Fibroblast of the aortic adventitia (primary cell): ENCODE measurements at regions not wholly inside any gene's neighbourhood (a gene's known extent, or its start where the extent isn't known, plus 50 kb on each side); places are given as distances from the start of the nearest gene placed in this dataset.

Experiments used
- DNase-seq: peaks from one replicate; pipeline ENCODE4 v3.0.0-alpha.2; 2010; ENCODE audit warnings: low read depth
- H3K4me3 ChIP-seq: 2 replicates; pipeline ENCODE4 v1.5.1; 2011; ENCODE audit warnings: low read depth, mild to moderate bottlenecking, control low read depth, low read length, moderate library complexity
- TF ChIP-seq, protein P1 (sequence below): IDR thresholded peaks from 2 replicates; pipeline ENCODE4 v1.5.1; 2011; ENCODE audit warnings: mild to moderate bottlenecking, low read length, control low read depth, inconsistent platforms; ENCODE audit not compliant: insufficient read depth

DNA sequence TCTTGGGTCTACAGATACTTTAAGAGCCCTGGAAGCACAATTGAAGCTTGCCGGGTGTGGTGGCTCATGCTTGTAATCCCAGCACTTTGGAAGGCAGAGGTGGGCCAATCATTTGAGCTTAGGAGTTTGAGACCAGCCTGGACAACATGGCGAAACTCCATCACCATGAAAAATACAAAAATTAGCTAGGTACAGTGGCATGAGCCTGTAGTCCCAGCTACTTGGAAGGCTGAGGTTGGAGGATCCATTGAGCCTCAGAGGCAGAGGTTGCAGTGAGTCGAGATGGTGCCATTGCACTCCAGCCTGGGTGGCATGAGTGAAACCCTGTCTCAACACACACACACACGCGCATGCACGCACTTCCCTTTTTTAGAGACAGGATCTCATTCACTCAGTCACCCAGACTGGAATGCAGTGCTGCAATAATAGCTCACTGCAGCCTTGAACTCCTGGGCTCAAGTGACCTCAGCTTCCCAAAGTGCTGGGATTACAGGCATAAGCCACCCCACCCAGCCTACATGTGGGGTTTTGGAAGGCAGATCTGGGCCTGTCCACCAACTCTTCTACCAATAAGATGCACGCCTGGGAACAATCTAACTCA, 182.5 kb upstream of the JARID2 start:
- DNase-seq = no peak
- TF ChIP-seq, protein P1, sequence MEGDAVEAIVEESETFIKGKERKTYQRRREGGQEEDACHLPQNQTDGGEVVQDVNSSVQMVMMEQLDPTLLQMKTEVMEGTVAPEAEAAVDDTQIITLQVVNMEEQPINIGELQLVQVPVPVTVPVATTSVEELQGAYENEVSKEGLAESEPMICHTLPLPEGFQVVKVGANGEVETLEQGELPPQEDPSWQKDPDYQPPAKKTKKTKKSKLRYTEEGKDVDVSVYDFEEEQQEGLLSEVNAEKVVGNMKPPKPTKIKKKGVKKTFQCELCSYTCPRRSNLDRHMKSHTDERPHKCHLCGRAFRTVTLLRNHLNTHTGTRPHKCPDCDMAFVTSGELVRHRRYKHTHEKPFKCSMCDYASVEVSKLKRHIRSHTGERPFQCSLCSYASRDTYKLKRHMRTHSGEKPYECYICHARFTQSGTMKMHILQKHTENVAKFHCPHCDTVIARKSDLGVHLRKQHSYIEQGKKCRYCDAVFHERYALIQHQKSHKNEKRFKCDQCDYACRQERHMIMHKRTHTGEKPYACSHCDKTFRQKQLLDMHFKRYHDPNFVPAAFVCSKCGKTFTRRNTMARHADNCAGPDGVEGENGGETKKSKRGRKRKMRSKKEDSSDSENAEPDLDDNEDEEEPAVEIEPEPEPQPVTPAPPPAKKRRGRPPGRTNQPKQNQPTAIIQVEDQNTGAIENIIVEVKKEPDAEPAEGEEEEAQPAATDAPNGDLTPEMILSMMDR = no peak
- no peak overlapping the region for H3K4me3 ChIP-seq

DNA sequence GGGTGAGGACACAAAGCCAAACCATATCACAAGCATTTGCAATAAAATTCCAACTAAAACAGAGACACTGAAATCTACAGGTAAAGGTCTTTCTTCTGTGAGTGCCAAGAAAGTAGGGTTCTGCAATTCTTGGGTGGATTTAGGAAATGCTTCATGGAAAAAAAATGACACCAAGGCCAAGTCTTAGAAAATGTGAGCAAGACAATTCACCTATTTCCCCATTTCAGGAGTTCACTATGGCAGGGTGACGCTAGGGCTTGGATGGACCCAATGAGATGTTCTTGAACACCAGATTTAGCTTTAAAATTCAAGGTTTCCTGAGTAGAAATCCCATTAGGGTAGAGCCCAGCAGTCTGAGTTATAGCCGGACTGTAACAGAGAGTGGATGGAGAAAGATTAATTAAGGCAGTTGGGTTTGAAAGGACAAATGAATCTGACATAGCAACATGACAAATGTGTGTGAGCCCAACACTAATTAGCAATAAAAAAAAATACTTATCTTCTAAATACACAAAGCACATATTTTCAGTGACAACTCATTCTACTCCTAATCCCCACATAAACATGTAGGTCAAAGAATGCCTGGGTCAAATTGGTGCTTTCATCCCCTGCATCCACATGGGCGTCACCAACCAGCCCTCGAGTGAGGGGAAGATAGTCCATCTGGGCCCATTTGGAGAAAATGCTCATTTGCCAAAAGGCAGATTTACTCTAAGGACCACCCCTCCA, 180.4 kb upstream of the JARID2 start:
- TF ChIP-seq, protein P1 = no peak
- DNase-seq = no peak
- H3K4me3 ChIP-seq = no peak overlapping the region

DNA sequence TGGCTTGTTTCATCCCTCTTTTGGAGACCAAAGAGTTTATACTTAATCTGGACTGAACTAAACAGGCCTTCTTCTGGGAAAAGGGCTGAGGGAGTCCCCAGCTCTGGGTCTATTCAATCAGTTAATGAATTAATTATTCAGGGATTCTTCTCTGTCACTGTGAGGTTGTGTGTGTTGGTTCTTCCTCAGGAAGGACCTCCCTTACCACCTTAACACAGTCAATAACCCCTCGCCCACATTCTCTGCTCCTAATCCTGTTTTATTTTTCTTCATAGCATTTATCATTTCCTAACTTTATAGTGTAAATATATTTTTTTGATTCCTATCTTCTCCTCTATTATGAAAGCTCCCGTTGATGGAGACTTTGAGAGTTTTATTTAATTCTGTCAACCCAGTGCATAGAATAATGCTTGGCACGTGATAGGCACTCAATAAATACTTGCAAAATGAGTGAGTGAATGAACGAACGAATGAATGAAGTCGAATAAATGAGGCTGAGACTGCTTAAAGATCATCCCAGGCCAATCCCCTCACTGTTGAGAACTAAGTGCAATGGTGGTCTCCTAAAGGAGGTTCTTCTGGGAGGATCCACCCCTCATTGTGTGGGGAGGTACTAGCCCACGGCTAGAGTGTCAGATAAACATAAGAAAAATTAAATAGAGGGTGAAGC, 179.6 kb upstream of the JARID2 start:
- no peak overlapping the region for H3K4me3 ChIP-seq
- TF ChIP-seq, protein P1 = no peak
- DNase-seq = no peak

DNA sequence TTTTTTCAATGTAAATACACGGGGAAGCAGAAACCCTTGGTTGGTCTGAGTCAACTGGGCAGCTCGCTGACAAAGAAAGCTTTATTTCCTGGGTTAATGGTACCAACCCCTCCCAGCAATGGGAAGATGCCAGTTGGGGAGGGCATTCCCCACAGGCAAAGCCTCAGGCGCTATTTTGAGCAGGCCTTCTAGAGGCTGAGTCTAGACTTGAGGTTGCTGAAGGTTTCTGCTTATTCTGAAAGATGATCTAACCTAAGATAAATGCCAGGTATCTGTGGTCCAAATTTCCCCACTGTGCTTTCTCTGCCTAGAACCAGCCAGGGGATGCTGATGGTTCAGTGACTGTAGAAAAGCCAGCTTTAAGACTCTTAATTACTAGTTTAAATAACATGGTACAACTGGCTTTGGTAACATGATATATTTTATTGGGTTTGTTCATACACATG, 172.5 kb upstream of the JARID2 start:
- TF ChIP-seq, protein P1 = no peak
- DNase-seq = no peak
- no peak overlapping the region for H3K4me3 ChIP-seq

DNA sequence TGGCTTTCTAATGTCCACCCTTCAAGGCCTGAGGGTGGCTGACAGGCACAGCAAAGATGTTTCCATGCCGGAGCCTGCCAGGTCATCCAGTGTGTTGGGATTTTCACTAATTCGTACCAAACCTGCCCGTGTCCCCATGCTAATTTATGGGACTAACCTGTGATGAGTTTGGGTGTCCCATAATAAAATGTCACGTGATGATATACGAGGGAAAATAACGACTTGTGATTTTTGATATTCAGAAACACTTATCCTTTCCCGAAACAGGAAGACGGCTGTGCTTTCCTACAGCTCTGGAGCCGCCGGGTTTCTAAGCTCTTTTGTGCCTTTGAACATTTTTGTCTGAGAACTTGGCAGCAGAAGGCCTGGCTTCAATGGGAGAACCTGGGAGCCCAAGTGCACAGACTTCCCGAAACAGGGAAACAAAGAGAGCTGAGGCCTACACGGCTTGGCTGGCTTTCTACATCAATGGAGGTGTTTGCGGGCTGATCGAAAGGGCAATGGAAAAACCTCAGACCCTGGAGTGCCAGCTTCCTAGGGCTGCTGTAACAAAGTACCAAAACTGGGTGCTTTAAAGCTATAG, 171.9 kb upstream of the JARID2 start:
- DNase-seq = no peak
- TF ChIP-seq, protein P1 = no peak

DNA sequence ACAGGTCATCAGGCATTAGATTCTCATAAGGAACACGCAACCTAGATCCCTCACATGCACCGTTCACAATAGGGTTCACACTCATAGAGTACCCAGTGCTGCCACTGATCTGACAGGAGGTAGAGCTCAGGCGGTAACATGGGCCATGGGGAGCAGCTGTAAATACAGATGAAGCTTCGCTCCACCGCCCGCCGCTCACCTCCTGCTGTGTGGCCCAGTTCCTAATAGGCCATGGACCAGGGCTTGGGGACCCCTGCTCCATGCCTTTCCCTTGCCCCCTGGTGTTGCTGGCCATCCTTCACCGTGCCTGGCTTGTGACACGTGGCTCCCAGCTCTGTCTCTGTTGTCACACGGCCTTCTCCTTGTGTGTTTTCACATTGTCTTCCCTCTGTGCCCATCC, 171.1 kb upstream of the JARID2 start:
- TF ChIP-seq, protein P1 = no peak
- DNase-seq = no peak
- no peak overlapping the region for H3K4me3 ChIP-seq

More for the DNA sequence above, 171.9 kb upstream of the JARID2 start:
- H3K4me3 ChIP-seq = no peak overlapping the region
